ENCODE measurements at regions not wholly inside any gene's neighbourhood (a gene's known extent, or its start where the extent isn't known, plus 50 kb on each side); places are given as distances from the start of the nearest gene placed in this dataset.

DNA sequence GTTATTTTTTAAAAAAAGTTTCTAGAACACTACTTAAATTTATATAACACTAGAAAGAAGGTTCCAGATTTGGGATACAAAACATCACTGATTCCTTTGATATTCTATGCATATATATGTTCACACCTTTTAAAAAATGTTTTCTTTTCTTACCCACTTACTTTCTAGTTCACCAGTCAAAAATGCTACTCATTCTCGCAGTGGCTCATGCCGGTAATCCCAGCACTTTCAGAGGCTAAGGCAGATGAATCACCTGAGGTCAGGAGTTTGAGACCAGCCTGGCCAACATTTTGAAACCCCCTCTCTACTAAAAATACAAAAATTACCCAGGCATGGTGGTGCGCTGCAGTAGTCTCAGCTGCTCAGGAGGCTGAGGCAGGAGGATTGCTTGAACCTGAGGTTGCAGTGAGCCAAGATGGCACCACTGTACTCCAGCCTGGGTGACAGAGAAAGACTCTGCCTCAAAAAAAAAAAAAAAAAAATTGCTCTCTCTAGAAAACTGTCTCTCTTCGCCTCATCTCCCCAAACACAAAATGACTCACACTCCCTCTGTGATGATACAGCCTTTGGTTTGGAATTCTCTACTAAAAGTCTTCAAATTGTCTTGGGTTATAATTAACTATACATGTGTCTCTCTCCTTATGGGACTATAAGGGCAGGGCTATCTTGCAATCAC is 52.6 kb upstream of the TGFBR2 start:
- DNase-seq (ENCODE audit: extremely low spot score): no peak
- TF ChIP-seq, protein P1, sequence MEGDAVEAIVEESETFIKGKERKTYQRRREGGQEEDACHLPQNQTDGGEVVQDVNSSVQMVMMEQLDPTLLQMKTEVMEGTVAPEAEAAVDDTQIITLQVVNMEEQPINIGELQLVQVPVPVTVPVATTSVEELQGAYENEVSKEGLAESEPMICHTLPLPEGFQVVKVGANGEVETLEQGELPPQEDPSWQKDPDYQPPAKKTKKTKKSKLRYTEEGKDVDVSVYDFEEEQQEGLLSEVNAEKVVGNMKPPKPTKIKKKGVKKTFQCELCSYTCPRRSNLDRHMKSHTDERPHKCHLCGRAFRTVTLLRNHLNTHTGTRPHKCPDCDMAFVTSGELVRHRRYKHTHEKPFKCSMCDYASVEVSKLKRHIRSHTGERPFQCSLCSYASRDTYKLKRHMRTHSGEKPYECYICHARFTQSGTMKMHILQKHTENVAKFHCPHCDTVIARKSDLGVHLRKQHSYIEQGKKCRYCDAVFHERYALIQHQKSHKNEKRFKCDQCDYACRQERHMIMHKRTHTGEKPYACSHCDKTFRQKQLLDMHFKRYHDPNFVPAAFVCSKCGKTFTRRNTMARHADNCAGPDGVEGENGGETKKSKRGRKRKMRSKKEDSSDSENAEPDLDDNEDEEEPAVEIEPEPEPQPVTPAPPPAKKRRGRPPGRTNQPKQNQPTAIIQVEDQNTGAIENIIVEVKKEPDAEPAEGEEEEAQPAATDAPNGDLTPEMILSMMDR (IDR thresholded peaks at IDR 0.05; ENCODE audit: control extremely low read depth, extremely low read depth, low read depth, missing control alignments): no peak
- POLR2A ChIA-PET: no interaction called here
- CTCF ChIA-PET: interaction anchor here (1.1 to 1.3 kb wide), 2 partner anchors 12 to 40 kb away, joined by 3 read pairs; no protein-coding TSS in a partner anchor

DNA sequence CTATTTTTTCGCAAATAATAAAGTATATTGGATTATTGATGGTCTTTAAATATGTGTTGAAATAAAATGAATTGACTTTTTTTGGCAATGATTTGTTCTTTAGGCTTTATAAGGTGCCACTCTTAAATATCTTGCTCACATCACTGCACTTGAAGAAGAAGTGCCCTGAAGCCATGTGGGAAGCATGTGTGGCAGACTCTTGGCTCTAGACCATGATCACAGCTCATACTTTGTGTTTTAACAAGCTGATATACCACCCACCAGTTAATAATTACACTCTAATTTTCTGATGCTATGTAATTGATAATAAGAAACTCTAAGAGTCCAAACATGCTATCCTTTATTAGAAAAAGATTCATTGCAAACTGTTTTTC is 52.1 kb upstream of the TGFBR2 start:
- ChIA-PET CTCF (interaction anchor here (1.1 to 1.3 kb wide), 2 partner anchors 12 to 40 kb away, joined by 3 read pairs; no protein-coding TSS in a partner anchor), POLR2A (no interaction called here)
- no peak for DNase-seq (ENCODE audit: extremely low spot score)
- TF ChIP-seq, protein P1 (IDR thresholded peaks at IDR 0.05; ENCODE audit: control extremely low read depth, extremely low read depth, low read depth, missing control alignments): no peak

DNA sequence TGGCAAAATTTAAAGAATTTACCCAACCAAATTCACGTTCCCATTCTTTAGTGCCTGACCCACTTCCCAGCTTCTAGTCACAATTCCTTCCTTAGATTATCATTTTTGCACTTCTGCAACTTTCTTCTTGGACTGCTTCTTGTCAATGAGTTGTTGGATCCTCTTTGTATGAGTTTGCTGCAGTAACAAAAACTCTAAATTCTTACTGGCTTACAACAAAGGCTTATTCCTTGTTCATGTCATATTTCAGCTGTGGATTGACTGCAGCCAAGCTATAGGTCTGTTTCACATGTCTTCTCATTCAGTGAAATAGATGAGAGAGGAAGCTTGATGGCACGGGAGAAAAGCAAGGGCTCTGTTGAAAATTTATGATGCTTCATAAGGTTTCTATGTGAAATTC is 50.4 kb upstream of the TGFBR2 start:
- ChIA-PET POLR2A (no interaction called here), CTCF (no interaction called here)
- TF ChIP-seq, protein P1 (IDR thresholded peaks at IDR 0.05; ENCODE audit: control extremely low read depth, extremely low read depth, low read depth, missing control alignments): no peak
- no peak for DNase-seq (ENCODE audit: extremely low spot score)

Measured in GM10248 (cell line).